Heart right ventricle (tissue), 16 donors: ENCODE measurements at regions not wholly inside any gene's neighbourhood (a gene's known extent, or its start where the extent isn't known, plus 50 kb on each side); places are given as distances from the start of the nearest gene placed in this dataset.

Experiments used
- ATAC-seq, 8 donors: fragments of 200-7000 bp; cut with Tn5 transposase; one replicate each; pipeline ENCODE4 v1.9.1; 2020; ENCODE audit warnings: mild to moderate bottlenecking in 8 of 8, moderate library complexity in 8 of 8, moderate number of reproducible peaks in 1 of 8
- DNase-seq, 2 donors: peaks; one replicate each; pipeline ENCODE4 v3.0.0-alpha.2; 2020
- H3K27ac ChIP-seq, 10 donors: fragments of 200-600 bp; sonication (generic) in 2 of 10; one replicate each; pipeline versions ENCODE4 v1.5.0 to v1.8.0; 2020 to 2022; ENCODE audit warnings: mild to moderate bottlenecking in 3 of 10
- H3K27me3 ChIP-seq, 7 donors: fragments of 200-600 bp; one replicate each; pipeline ENCODE4 v1.8.0; 2021 to 2022; ENCODE audit warnings: mild to moderate bottlenecking in 2 of 7
- H3K36me3 ChIP-seq, 9 donors: fragments of 200-600 bp; sonication (generic) in 1 of 9; one replicate each; pipeline versions ENCODE4 v1.5.0 to v1.8.0; 2020 to 2022; ENCODE audit warnings: mild to moderate bottlenecking in 2 of 9
- H3K4me1 ChIP-seq, 9 donors: fragments of 200-600 bp; sonication (generic) in 1 of 9; one replicate each; pipeline versions ENCODE4 v1.5.0 to v1.8.0; 2020 to 2022; ENCODE audit warnings: mild to moderate bottlenecking in 4 of 9
- H3K4me3 ChIP-seq, 10 donors: fragments of 200-600 bp; sonication (generic) in 2 of 10; one replicate each; pipeline versions ENCODE4 v1.5.0 to v1.8.0; 2020 to 2022; ENCODE audit warnings: mild to moderate bottlenecking in 7 of 10, moderate library complexity in 2 of 10
- H3K9me3 ChIP-seq, 11 donors: fragments of 200-600 bp in 10 of 11; sonication (generic) in 2 of 11; one replicate each; pipeline versions ENCODE4 v1.5.0 to v1.8.0; 2013 to 2022; ENCODE audit warnings: mild to moderate bottlenecking in 2 of 11, control low read depth in 1 of 11, moderate library complexity in 1 of 11
- CTCF ChIP-seq, 9 donors: fragments of 200-600 bp; sonication (generic) in 2 of 9; IDR thresholded peaks; one replicate each; pipeline versions ENCODE4 v1.5.0 to v1.8.0; 2021 to 2022; ENCODE audit warnings: antibody characterized with exemption in 9 of 9, mild to moderate bottlenecking in 5 of 9, moderate library complexity in 1 of 9
- WGBS, 2 donors: extraction: QIAGEN DNeasy Blood & Tissue Kit; methylation state at CpG; one replicate each; pipeline ENCODE4 v1.1.7; 2013; ENCODE audit warnings: inconsistent platforms in 1 of 2; 5-methylcytosine and 5-hydroxymethylcytosine counted together
- intact Hi-C, 10 donors: fragments of 100-400 bp; cut with DNase I; formaldehyde crosslinking; loops; one replicate each; pipeline versions ENCODE4 v1.11.1 to v1.14.2; 2022
- donor health status: Arrhythmogenic right ventricular cardiomyopathy.
- donor health status: ischemic (EF 13 %, LVEDD 7.1; RV severe dilation, severe dysfunction).
- donor health status: healthy with polysubstance abuse.
- donor health status: DM: no; HTN: yes; CAD: no.
- donor health status: DM: no; HTN: no; CAD: no.
- donor health status: ischemic (EF 25% LVEDD 6.9; RV normal size, moderate dysfunction).
- donor health status: ischemic (EF 25% LVEDD 5.7; RV mildly dilated, moderate dysfunction).
- donor health status: healthy.
- donor health status: DM: yes; HTN: yes; CAD: no.
- donor health status: Ischemic cardiomyopathy.
- donor health status: ischemic (EF 35%, LVEDD 5.7; RV mildly dilated, moderate dysfunction).
- donor health status: nonischemic (EF 11% LVEDD 7.7; RV severe dilation, severe dysfunction).
- donor health status: DM: yes; HTN: yes; CAD: no.
- donor health status: PGD.
- donor health status: ischemic (EF 29% LVEDD 5.4; RV normal size, mild dysfunction).
- donor health status: nonischemic (EF 23%, LVEDD 6.1; RV moderate dilation, normal function).

GRCh38 chr3:132829101-132829500, 106.9 kb upstream of the NPHP3 start:
- intact Hi-C loops = no loop called here
- WGBS, 2 donors = 90 to 91% methylated on average over 7 of the region's 7 CpGs
- DNase-seq = no peak
- Histone ChIP-seq H3K4me3 (no peak overlapping the region), H3K27me3 (peaks cover 0 to 4% (median 0%) of the 10 kb centered on the region in 7 donors), H3K36me3 (no peaks in the 10 kb centered on the region), H3K9me3 (no peaks in the 10 kb centered on the region), H3K27ac (no peak overlapping the region), H3K4me1 (no peaks in the 10 kb centered on the region)
- TF ChIP-seq CTCF (IDR thresholded peaks at IDR 0.05) = no peak
- no peak for ATAC-seq

- Histone ChIP-seq H3K36me3 (no peaks in the 10 kb centered on the region), H3K4me3 (no peak overlapping the region), H3K4me1 (no peaks in the 10 kb centered on the region), H3K27me3 (peaks cover 0 to 4% (median 0%) of the 10 kb centered on the region in 7 donors), H3K27ac (no peak overlapping the region), H3K9me3 (no peaks in the 10 kb centered on the region)
- WGBS, 2 donors = 65 to 69% methylated on average over 2 of the region's 2 CpGs
- intact Hi-C loops = no loop called here
- TF ChIP-seq CTCF (IDR thresholded peaks at IDR 0.05) = no peak
- DNase-seq = no peak
- no peak for ATAC-seq
These were observed 100.6 kb upstream of the NPHP3 start for GRCh38 chr3:132822837-132823236.

GRCh38 chr3:132822266-132822665, 100.1 kb upstream of the NPHP3 start:
- Histone ChIP-seq H3K9me3 (no peaks in the 10 kb centered on the region), H3K27ac (no peak overlapping the region), H3K27me3 (peaks cover 0 to 4% (median 0%) of the 10 kb centered on the region in 7 donors), H3K36me3 (no peaks in the 10 kb centered on the region), H3K4me1 (no peaks in the 10 kb centered on the region), H3K4me3 (no peak overlapping the region)
- intact Hi-C loops = no loop called here
- WGBS, 2 donors = 68 to 72% methylated on average over 1 of the region's 1 CpG
- TF ChIP-seq CTCF (IDR thresholded peaks at IDR 0.05) = no peak
- DNase-seq = no peak
- ATAC-seq = no peak

GRCh38 chr3:132821314-132821713, 99.1 kb upstream of the NPHP3 start:
- Histone ChIP-seq H3K36me3 (no peaks in the 10 kb centered on the region), H3K4me1 (no peaks in the 10 kb centered on the region), H3K27me3 (peaks cover 0 to 4% (median 0%) of the 10 kb centered on the region in 7 donors), H3K4me3 (no peak overlapping the region), H3K27ac (no peak overlapping the region), H3K9me3 (no peaks in the 10 kb centered on the region)
- 80 to 81% methylated on average over 2 of the region's 2 CpGs for WGBS, 2 donors
- no peak for TF ChIP-seq CTCF (IDR thresholded peaks at IDR 0.05)
- DNase-seq (no peak), ATAC-seq (no peak)
- intact Hi-C loops = no loop called here
